ENCODE measurements at regions not wholly inside any gene's neighbourhood (a gene's known extent, or its start where the extent isn't known, plus 50 kb on each side); places are given as distances from the start of the nearest gene placed in this dataset.

- TF ChIP-seq CTCF (IDR thresholded peaks at IDR 0.05) = no peak
- no peak for TF ChIP-seq MLX (CRISPR knock-in tag; IDR thresholded peaks at IDR 0.05)
- no peak for TF ChIP-seq TP53 (CRISPR knock-in tag; IDR thresholded peaks at IDR 0.05)
- TF ChIP-seq, protein P1, sequence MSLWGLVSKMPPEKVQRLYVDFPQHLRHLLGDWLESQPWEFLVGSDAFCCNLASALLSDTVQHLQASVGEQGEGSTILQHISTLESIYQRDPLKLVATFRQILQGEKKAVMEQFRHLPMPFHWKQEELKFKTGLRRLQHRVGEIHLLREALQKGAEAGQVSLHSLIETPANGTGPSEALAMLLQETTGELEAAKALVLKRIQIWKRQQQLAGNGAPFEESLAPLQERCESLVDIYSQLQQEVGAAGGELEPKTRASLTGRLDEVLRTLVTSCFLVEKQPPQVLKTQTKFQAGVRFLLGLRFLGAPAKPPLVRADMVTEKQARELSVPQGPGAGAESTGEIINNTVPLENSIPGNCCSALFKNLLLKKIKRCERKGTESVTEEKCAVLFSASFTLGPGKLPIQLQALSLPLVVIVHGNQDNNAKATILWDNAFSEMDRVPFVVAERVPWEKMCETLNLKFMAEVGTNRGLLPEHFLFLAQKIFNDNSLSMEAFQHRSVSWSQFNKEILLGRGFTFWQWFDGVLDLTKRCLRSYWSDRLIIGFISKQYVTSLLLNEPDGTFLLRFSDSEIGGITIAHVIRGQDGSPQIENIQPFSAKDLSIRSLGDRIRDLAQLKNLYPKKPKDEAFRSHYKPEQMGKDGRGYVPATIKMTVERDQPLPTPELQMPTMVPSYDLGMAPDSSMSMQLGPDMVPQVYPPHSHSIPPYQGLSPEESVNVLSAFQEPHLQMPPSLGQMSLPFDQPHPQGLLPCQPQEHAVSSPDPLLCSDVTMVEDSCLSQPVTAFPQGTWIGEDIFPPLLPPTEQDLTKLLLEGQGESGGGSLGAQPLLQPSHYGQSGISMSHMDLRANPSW (CRISPR knock-in tag; conservative IDR thresholded peaks at IDR 0.05; ENCODE audit: low read depth) = no peak
- TF ChIP-seq TEAD1 (CRISPR knock-in tag; IDR thresholded peaks at IDR 0.05) = no peak
- TF ChIP-seq ESRRA (CRISPR knock-in tag; IDR thresholded peaks at IDR 0.05; ENCODE audit: borderline replicate concordance) = no peak
- no peak for TF ChIP-seq EMX1 (CRISPR knock-in tag; IDR thresholded peaks at IDR 0.05)
- no peak for TF ChIP-seq IRF1 (CRISPR knock-in tag; IDR thresholded peaks at IDR 0.05)
Observed at GRCh38 chr20:12435268-12435667, 517.6 kb downstream of the BTBD3 start.

All from WTC11 (cell line).